Brain microvascular endothelial cell (primary cell): ENCODE measurements at regions not wholly inside any gene's neighbourhood (a gene's known extent, or its start where the extent isn't known, plus 50 kb on each side); places are given as distances from the start of the nearest gene placed in this dataset.

Experiments used
- DNase-seq: peaks from one replicate; pipeline ENCODE4 v3.0.0-alpha.2; 2020
- H3K27ac ChIP-seq: fragments of 250-450 bp; sonication (Bioruptor Pico); 2 replicates; pipeline ENCODE4 v1.5.1; 2020; ENCODE audit warnings: mild to moderate bottlenecking, moderate library complexity
- H3K27me3 ChIP-seq: fragments of 250-450 bp; sonication (Bioruptor Pico); replicated peaks from 2 replicates; pipeline ENCODE4 v1.5.1; 2020; ENCODE audit warnings: mild to moderate bottlenecking
- H3K36me3 ChIP-seq: fragments of 250-450 bp; sonication (Bioruptor Pico); replicated peaks from 2 replicates; pipeline ENCODE4 v1.5.1; 2020; ENCODE audit warnings: mild to moderate bottlenecking
- H3K4me3 ChIP-seq: 2 replicates; pipeline ENCODE4 v1.5.1; 2011; ENCODE audit warnings: low read depth, mild to moderate bottlenecking, control low read depth, low read length, moderate library complexity
- CTCF ChIP-seq: IDR thresholded peaks from 2 replicates; pipeline ENCODE4 v1.5.1; 2011; ENCODE audit warnings: low read depth, mild to moderate bottlenecking, moderate library complexity, low read length, control low read depth, inconsistent platforms; ENCODE audit errors: missing control alignments
- in situ Hi-C: cut with HindIII; loops from 2 replicates; pipeline ENCODE4 v1.10.0; 2017; ENCODE audit warnings: low sequenced_read_pairs, low pct_ligation_motif_present

- H3K4me3 ChIP-seq: no peak overlapping the region
- no peak overlapping the region for H3K27ac ChIP-seq
- in situ Hi-C loops: no loop called here
- DNase-seq: no peak
- no peaks in the 10 kb centered on the region for H3K36me3 ChIP-seq
- no peaks in the 10 kb centered on the region for H3K27me3 ChIP-seq
- TF ChIP-seq CTCF: no peak
Measured at GRCh38 chr4:28362169-28362568, 1501.5 kb downstream of the STIM2 start.

GRCh38 chr4:28369499-28369898 is 1508.9 kb downstream of the STIM2 start:
- H3K4me3 ChIP-seq: no peak overlapping the region
- H3K27ac ChIP-seq: peak overlapping the region; percentile 21
- in situ Hi-C loops: no loop called here
- no peak for DNase-seq
- no peaks in the 10 kb centered on the region for H3K36me3 ChIP-seq
- no peaks in the 10 kb centered on the region for H3K27me3 ChIP-seq
- no peak for TF ChIP-seq CTCF

- Histone ChIP-seq H3K4me3 (no peak overlapping the region), H3K36me3 (no peaks in the 10 kb centered on the region), H3K27ac (no peak overlapping the region), H3K27me3 (no peaks in the 10 kb centered on the region)
- no peak for TF ChIP-seq CTCF
- in situ Hi-C loops: no loop called here
- no peak for DNase-seq
Measured at GRCh38 chr4:28373191-28373590, 1512.5 kb downstream of the STIM2 start.

- Histone ChIP-seq H3K4me3 (no peak overlapping the region), H3K27ac (no peak overlapping the region), H3K27me3 (no peaks in the 10 kb centered on the region), H3K36me3 (no peaks in the 10 kb centered on the region)
- DNase-seq: peak; percentile 15
- in situ Hi-C loops: no loop called here
- TF ChIP-seq CTCF: no peak
Measured at GRCh38 chr4:28373601-28374000, 1513.0 kb downstream of the STIM2 start.

- Histone ChIP-seq H3K4me3 (no peak overlapping the region), H3K27ac (no peak overlapping the region), H3K27me3 (no peaks in the 10 kb centered on the region), H3K36me3 (no peaks in the 10 kb centered on the region)
- in situ Hi-C loops: no loop called here
- DNase-seq: no peak
- TF ChIP-seq CTCF: peak; percentile 20
Measured at GRCh38 chr4:28378109-28378830, 1517.6 kb downstream of the STIM2 start.

GRCh38 chr4:28385801-28386200 is 1525.2 kb downstream of the STIM2 start:
- no peak overlapping the region for H3K27ac ChIP-seq
- no peak for TF ChIP-seq CTCF
- H3K27me3 ChIP-seq: no peaks in the 10 kb centered on the region
- DNase-seq: no peak
- in situ Hi-C loops: no loop called here
- no peaks in the 10 kb centered on the region for H3K36me3 ChIP-seq
- no peak overlapping the region for H3K4me3 ChIP-seq
